DMS79 (cell line): ENCODE measurements at regions not wholly inside any gene's neighbourhood (a gene's known extent, or its start where the extent isn't known, plus 50 kb on each side); places are given as distances from the start of the nearest gene placed in this dataset.

Experiments used
- DNase-seq: peaks from one replicate; lab custom pipeline; 2025; lab: John Stamatoyannopoulos, UW

DNA sequence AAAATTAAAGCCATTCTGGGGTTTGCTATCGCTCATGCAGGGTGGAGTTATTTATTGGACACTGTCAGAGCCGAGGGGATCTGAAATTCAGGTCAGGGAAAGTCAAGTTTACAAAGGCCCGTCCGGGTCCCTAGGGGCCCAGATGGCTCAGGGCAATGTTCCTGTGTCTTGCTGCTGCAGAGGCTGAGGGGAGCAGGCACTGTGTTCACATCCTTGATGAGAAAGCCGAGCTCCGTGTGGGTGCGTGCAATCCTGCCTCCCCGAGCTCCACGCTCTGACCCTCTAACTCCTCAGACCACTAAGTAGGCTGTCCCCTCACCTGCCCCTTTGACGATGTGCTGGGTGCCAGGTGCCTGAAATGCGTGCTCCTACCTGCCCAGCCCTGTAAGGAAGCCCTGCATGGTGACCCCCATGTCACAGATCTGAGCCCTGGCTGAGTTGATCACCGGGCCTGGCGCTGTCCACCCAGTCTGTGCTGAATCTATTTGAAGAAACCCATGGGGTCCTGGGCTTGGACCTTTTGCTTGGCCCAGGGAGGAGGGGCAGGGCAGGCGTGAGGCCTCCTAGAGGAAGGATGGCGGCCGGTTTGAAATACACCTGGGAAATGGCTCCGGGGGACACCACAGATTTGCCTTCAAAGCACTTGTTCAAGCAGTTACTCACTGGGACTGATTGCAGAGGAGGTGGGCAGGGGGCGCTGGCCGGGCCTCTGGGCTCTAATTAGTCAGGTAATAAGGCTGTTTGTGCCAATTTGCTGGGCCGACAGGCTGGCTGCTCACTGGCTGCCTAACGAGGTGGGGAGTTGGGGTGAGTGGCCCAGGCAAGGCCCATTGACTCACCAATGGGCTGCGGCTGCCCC lies 204.3 kb downstream of the KIF26A start:
- no peak for DNase-seq

DNA sequence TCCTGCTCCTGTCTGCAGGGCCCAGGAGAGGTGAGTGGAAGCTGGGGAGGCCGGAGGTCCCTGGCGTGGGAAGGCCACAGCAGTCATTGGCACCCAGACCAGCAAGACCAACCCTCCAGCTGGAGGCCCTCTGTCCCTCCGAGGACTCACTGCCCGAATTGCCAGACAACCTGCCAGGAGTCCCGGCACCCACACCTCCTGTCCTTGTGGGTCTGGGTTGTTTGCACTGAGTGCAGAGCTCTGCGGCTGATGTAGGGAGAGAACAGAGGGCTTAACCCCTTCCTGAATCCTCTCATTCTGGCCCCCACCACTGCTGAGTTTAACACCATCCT lies 204.9 kb downstream of the KIF26A start:
- DNase-seq = no peak

DNA sequence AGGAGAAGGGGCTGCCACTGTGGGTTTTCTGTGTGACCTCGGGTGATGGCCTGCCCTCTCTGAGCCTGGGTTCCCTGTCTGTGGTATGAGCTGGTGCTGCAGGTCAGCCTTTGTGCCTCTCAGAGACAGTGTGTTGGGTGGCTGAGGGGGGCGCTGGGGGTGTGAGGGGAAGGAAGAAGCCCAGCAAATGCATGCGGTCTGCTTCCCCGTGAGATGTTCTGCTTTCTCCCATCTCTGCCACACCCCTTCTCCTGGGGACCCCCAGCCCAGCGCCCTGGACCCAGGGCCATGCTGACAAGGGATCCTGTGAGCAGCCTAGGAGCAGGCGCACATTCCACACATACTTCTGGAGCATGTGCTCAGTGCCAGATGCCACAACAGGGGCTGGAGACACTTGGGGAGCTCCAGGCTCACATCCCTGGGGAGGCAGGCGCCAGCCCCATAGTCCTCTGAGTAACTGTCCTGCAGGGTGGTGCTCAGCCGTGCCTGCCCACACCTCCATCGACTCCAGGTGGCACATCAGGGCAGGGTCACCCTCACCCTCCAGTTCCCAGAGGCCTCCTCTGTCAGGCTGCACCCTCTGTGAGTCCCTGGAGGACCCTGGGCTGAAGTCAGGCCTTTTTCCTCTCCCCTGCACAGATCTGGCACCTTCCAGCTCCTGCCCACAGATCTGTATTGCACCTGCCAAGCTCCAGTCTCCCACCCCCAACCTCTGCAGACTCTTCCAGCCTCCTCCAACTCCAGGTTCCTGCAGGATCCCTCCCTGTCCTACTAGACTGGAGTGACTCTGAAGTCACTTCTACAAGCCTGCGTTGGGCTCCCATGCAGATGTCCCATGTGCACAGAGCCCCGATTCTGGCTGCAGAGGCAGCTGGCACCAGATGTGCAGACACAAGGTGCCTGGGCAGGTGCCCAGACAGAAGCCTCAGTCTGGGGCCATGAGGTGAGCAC lies 205.6 kb downstream of the KIF26A start:
- no peak for DNase-seq

DNA sequence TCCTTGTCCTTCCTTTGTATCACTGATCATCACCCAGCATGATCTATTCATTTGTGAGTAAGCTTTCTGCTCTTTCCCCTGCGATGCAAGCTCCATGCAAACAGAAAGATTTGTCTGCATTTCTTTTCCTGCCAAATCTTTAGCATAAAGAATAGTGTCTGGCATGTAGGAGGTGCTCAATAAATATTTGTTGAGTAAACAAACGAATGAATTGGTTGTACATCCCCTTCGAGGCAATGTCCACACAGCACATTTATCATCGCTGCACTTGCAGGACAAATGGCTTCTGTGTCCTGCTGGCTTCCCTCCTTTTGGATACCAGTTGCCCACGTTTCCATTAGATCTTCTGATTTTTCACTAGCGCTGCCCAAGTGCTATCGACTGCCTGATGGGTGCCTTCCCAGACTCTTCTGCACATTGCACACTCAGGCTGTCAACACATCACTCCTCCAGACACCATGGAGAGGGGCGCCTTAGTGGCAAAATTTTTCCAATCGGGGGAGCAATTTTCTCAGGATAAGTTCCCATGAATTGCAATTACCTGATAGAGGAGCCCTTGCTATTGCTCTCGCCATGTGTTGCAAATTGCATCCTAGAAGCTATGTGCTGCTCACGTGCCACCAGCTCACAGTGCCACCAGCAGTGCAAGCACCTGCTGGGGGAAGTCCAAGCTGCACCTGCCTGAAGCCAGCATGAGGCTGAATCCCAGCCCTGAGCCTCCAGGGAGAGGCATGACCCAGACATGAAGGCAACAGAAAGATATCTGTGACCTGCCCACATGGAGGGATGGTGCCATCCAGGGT lies 206.6 kb downstream of the KIF26A start:
- no peak for DNase-seq

DNA sequence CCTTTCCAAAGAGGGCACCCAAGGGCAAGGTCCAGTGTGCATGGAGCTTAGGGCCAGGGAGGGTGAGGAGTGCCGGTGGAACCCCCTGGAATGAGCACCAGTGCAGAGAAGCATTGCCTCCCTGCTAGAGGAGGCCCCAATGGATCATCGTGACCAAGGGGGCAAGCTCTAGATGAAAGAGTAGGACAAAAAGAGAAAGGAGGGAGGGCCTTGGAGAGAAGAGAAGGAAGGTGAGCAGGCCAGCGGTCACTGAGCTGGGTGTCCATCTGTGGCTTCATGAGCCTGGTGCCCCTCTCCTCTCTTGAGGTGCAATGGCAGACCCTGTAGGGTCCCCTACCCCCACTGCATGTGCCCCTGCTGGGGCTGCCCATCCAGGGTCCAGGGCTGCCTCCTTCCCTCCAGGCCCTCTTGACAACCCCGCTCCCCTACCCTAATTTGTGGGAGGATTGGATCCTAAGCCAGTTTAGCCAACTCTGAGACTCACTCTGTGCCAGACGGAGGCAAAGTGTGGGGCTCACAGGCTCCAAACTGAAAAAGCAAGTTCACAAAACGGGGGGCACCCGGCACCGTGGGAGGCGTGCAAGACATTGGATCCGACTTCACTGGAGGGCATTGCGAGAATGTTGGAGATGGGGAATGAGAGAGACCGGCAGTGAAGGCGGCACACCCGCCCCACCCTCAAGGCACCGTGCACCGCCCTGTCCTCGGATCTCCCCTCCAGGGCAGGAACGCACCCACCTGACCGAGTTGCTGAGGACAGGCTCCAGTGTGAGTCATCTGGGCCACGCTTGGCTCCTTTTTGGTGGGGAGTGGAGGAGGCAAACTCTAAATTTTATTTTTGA lies 207.5 kb downstream of the KIF26A start:
- no peak for DNase-seq

DNA sequence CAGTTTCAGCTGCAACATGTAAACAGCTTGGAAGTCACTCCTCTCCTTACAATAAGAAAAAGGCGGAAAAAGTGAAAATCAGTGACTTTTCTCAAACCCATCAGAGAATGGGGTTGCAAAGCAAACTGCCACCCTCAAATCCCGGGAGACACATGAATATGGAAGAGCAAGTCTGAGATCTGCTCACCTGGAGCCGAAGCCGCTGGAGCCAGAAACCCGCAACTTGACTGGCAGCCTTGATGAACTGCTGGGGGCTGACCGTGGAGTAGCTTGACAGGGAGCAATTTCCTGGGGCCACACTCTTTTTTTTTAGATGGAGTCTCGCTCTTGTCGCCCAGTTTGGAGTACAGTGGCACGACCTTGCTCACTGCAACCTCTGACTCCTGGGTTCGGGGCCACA lies 208.2 kb downstream of the KIF26A start:
- no peak for DNase-seq

DNA sequence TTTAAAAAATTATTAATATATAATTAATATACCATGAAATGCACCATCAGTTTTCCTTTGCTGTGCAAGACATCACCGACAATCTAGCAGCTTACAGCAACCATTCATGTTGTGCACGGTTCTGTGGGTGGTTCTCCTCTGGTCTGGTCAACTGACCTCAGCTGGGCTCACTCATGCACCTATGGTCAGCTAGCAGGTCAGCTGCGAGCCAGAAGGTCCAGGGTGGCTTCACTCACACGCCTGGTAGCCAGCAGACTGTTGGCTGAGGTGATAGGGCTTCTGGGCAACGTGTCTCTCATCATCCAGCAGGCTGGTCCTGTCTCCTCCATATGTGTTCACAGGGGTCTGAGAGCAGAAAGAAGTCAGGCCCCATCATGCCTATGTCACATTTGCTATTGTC lies 210.4 kb downstream of the KIF26A start:
- no peak for DNase-seq

DNA sequence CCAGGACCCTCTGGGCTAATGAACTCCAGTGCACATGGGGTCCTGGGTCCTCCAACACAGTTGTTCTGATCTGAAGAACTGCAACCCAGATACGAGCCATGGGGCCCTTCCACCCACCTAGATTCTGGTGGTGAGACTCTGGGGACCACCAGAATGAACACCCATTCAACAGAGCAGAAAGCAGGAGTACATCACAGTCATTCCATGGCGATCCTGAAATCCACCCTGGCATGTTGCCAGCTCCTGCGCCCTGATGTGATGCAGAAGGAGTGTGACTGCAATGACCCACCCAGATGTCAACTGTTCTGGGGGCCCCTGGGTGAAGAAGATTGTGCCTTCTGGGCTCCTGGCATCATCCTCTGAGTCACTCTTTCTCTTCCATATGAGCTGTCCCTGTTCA lies 211.6 kb downstream of the KIF26A start:
- no peak for DNase-seq

DNA sequence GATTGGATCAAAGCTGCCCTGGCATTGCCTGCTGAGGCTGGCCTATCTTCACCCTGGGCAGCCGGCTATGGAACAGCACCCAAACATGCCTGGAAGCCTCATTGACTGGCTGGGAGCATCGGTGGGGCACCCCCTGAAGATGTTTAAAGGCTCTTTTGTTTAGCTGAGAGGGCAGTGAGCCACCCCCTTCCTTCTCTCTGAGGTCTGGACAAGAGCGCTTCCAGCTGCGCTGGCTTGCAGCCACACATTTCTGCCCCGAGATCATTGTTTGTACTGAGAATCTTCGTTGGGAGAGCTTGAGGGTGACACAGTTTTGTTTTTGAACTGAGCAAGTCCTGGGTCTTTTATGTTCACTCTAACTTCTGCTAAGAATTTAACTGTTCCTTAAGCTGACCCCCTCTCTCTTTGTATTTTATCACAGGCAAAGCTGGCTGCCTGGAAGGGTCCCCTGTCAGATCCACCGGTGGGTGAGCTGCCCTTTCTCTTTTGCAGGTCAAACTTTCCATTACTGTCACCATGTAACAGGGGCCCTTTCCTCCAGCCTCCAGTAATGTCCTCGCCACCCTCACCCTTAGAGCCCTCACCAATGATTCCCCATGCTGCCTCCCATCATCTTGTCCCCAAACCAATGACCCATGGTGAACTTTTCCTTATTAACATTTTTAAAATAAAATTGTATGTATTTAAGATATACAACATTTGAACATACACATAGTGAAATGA lies 212.2 kb downstream of the KIF26A start:
- DNase-seq = peak; percentile 80

DNA sequence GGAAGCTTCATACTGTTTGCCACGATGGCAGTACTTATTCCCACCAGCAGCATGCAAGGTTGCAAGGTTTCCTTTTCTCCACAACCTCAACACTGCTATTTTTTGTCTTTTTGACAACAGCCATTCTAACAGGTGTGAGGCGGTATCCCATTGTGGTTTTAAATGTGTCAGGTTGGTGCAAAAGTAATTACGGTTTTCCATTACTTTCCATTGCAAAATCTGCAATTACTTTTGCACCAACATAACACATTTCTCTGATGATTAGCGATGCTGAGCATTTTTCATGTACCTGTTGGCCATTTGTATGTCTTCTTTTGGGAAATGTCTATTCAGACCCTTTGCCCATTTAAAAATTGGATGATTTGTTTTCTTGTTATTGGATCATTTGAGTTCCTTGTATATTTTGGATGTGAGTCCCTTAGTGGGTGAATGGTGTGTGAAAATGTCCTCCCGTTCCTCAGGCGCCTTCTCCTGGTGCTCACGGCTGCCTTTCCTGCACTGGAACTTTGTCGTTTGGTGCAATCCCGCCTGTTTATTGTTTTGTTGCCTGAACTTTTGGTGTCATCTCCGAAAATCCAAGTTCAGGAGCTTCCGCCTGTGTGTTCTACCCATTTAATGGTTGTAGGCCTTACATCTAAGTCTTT lies 213.6 kb downstream of the KIF26A start:
- no peak for DNase-seq

DNA sequence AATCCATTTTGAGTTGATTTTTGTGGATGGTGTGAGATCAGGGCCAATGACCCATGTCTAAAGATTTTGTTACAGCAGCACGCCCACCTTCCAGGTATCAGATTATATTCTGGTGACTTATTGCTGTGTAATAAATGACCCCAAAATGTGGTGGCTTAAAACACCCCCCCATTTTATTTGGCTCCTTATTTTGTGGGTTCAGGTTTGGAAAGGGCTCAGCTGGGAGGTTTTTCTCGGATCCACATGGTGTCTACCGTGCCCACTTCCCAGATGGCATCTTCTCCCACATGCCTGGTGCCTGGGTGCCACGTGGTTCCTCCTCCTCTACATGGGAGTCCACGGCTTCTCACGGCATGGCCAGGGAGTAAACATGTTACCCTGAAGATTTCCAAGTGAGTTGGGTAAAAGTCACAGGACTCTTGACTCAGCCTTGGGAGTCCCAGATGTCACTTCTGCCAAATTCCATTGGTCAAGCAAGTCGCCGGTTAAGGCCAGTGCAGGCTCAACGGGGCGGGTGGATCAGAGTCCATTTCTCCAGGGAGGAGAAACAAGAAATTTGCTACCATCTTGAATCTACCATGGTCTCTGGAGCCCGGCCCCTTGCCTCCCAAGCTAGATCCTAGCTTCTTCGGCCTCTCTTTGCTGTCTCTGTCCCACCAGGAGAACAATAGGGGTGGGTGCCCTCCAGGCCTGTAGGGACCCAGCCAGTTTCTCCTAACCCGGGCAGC lies 214.3 kb downstream of the KIF26A start:
- no peak for DNase-seq

DNA sequence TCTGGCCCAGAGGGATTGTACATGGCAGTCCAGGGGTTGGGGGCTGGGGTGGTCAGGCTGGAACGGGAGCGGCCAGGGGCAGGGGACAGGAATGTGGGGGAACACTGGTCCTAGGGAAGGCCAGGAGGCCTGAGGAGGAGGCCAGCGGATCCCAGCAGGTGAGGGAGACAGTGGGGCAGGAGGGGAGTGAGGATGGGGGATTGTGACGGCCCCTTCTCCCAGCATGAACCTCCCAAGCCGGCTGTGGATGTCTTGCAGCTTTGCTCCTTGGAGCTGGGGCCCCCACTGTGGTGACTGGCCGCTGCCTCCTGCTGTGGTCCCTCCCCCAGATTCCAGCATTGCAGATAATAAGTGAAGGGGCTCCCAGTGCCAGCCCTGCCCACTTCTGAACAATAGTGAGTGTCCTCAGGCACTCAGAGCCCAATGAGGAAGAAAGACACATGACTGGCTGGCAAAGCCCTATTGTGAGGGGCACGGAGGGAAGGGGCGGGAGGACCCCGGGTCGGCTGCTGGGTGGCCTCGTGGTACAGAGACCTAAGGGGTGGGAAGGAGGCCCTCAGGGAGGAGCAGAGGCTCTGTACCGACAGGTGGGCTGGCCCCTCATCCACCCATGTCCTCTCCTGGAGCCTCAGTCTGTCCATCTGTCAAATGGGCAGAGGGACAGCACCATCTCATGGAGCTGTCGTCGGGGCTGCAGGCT lies 215.0 kb downstream of the KIF26A start:
- no peak for DNase-seq

DNA sequence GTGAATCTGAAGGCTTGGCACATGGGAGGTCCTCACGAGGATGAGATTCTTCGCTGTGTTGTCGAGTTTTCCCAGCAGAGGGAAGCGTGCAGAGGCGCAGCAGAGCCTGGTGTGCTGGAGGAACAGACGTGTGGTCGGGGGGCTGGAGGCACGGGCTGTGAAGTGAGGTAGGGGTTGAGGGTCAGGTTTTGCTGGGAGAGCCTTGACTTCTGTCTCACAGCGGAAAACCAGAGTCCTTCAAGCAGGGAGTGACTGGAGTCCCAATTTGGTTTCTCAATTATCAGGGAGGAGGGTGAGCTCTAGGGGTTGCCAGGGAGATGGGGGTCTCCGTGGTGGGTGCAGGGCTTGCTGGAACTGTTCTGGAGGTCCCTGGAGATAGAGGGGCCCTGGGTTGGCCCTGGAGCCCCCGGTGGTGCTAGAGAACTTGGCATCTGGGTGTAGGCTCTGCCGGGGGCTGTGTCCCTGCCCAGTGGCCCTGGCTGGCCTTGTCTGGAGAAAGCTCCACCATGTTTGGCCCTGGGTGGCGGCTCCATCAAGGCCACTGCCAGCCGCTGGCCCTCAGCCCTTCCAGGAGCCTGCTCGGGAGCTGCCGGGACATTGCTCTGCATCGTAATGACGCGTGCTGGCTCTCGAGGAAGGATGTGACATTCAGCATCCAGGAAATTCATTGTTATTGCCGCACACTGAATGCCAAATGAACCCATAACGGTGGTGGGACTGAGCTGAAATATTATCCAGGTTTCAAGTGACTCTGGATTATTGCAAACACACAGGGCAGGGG lies 215.7 kb downstream of the KIF26A start:
- DNase-seq = no peak

DNA sequence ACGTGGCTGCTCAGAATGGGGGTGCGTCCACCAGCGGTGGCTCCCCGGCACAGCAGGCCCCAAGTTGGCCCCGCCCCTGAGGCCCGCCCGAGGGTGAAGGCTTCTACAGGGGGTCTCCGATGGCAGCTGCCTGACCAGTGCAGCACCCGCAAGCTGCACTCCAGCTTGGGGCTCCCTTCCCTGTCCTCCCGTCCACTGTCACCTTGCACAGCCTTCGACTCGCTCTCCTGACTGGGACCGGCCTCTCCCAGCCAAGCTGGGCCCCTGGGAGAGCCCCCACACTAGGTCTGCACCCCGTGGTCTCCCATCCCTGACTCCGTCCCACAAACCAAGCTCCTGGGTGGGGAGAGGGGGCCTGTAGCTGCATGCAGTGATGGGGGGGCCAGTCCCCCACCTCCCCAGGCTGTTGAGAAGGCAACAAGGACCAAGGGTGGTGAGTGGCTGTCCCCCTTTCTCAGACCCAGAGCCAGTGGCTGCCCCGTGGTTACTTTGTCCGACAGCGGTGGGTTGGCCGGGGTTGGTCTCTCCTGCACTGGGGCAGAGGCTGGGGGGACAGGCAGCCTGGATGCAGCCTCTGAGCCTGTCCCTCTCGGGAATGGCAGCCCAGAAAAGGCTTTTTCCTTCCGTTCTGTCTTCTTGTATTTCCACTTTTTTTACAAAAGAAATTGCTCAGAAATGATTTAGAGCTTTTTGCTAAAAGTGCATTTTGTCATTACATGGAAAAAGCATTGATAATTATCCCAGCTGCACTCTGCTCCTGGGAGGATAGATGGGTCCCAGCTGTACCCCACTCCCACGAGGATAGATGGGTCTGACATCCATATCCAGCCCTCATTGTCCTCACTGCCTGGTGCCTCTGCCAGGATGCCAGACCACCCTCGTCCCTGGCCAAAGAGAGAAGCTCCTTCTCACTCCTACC lies 217.0 kb downstream of the KIF26A start:
- no peak for DNase-seq

DNA sequence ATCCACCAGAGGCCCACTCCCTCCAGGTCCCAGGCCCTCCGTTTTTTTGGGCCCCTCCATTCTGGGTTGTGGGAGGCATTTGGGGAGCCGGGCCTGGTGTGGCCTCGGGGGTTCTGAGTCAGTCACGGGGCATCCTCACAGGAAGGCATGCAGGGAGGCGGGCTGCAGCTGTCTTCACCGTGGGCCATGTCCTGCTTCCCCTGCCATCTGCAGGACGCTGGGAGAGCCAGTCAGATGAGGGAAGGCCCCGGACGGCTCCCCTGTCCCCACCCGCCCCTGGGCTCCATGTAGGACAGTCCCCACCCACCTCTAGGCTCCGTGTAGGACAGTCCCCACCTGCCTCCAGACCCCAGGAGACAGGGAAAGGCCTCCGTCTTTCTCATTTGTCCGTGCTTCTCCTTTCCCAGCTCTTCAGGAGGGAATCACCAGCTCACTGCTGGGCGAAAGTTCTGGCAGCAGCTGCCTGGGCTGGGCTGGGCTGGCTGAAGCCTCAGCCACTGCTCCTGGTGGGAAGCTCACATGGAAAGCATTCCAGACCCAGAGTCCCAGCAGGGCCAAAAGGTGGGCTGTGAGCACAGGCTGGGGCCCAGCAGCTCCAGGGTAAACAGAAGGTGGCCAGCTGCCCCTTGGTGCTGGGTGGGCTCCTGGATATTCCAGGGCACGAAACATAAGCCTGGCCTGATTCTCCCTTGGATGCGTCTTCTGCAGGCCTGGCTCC lies 217.8 kb downstream of the KIF26A start:
- DNase-seq = no peak
